Suprapubic skin (tissue), 4 donors: ENCODE measurements at regions not wholly inside any gene's neighbourhood (a gene's known extent, or its start where the extent isn't known, plus 50 kb on each side); places are given as distances from the start of the nearest gene placed in this dataset.
"Not testable (repeated sequence)": the region's sequence is repeated elsewhere in the genome, so short reads cannot be mapped to it uniquely, and the experiment has no call there.

Experiments
- DNase-seq, 2 donors: peaks; one replicate each; pipeline ENCODE4 v3.0.0-alpha.2; 2019; ENCODE audit warnings: low spot score in 2 of 2
- H3K27ac ChIP-seq: fragments of 200-600 bp; sonication (generic); one replicate; pipeline ENCODE4 v1.5.1; 2019
- H3K27me3 ChIP-seq: fragments of 200-600 bp; sonication (generic); one replicate; pipeline ENCODE4 v1.5.1; 2019
- H3K36me3 ChIP-seq: fragments of 200-600 bp; sonication (generic); one replicate; pipeline ENCODE4 v1.5.1; 2019
- H3K4me1 ChIP-seq: fragments of 200-600 bp; sonication (generic); one replicate; pipeline ENCODE4 v1.5.1; 2019
- H3K4me3 ChIP-seq: fragments of 200-600 bp; sonication (generic); one replicate; pipeline ENCODE4 v1.5.1; 2019; ENCODE audit warnings: mild to moderate bottlenecking
- H3K9me3 ChIP-seq: fragments of 200-600 bp; sonication (generic); one replicate; pipeline ENCODE4 v1.5.1; 2019
- CTCF ChIP-seq, 2 donors: fragments of 200-600 bp in 1 of 2; fragments of 450-650 bp in 1 of 2; sonication (generic) in 1 of 2; IDR thresholded peaks; one replicate each; pipeline ENCODE4 v1.5.1; 2016 to 2019; ENCODE audit warnings: antibody characterized with exemption in 2 of 2, mild to moderate bottlenecking in 1 of 2, moderate library complexity in 1 of 2
- EP300 ChIP-seq: sonication (generic); formaldehyde crosslinking; IDR thresholded peaks from one replicate; pipeline ENCODE4 v1.6.1; 2017; ENCODE audit warnings: antibody characterized with exemption
- POLR2A ChIP-seq, 2 donors: fragments of 450-650 bp; IDR thresholded peaks; one replicate each; pipeline ENCODE4 v1.6.1; 2017; ENCODE audit warnings: antibody characterized with exemption in 2 of 2, mild to moderate bottlenecking in 2 of 2, moderate library complexity in 2 of 2
- POLR2AphosphoS5 ChIP-seq, 3 donors: sonication (generic); formaldehyde crosslinking; IDR thresholded peaks; one replicate each; pipeline ENCODE4 v1.6.1; 2017; ENCODE audit warnings: antibody characterized with exemption in 3 of 3
- WGBS: methylation state at CpG from one replicate; pipeline ENCODE4 v1.1.5; 2018; 5-methylcytosine and 5-hydroxymethylcytosine counted together

- Histone ChIP-seq H3K4me3 (no peak overlapping the region), H3K27ac (no peak overlapping the region), H3K4me1 (no peaks in the 10 kb centered on the region), H3K9me3 (no peaks in the 10 kb centered on the region), H3K36me3 (no peaks in the 10 kb centered on the region), H3K27me3 (no peaks in the 10 kb centered on the region)
- WGBS, result 69% methylated on average over 2 of the region's 2 CpGs
- no peak for DNase-seq
- TF ChIP-seq POLR2AphosphoS5 (IDR thresholded peaks at IDR 0.05), result no peak
- TF ChIP-seq CTCF (IDR thresholded peaks at IDR 0.05), result no peak
- no peak for TF ChIP-seq POLR2A (IDR thresholded peaks at IDR 0.05)
- TF ChIP-seq EP300, result no peak
Observed at GRCh38 chr12:87196321-87196720, 832.9 kb downstream of the C12orf50 start.

- not testable (repeated sequence) for H3K36me3 ChIP-seq, H3K27ac ChIP-seq, H3K9me3 ChIP-seq, H3K27me3 ChIP-seq, H3K4me3 ChIP-seq, H3K4me1 ChIP-seq, DNase-seq
Observed at GRCh38 chr12:87194389-87194788, 834.8 kb downstream of the C12orf50 start.

- no peaks in the 10 kb centered on the region for H3K27me3 ChIP-seq
- no peak overlapping the region for H3K27ac ChIP-seq
- H3K4me1 ChIP-seq, result no peaks in the 10 kb centered on the region
- WGBS, result 85% methylated on average over 5 of the region's 5 CpGs
- TF ChIP-seq POLR2A (IDR thresholded peaks at IDR 0.05) (no peak), POLR2AphosphoS5 (IDR thresholded peaks at IDR 0.05) (no peak), EP300 (no peak), CTCF (IDR thresholded peaks at IDR 0.05) (no peak)
- DNase-seq, result no peak
- no peak overlapping the region for H3K4me3 ChIP-seq
- no peaks in the 10 kb centered on the region for H3K9me3 ChIP-seq
- no peaks in the 10 kb centered on the region for H3K36me3 ChIP-seq
Observed at GRCh38 chr12:87185367-87185766, 843.8 kb downstream of the C12orf50 start.

- no peaks in the 10 kb centered on the region for H3K4me1 ChIP-seq
- H3K4me3 ChIP-seq, result no peak overlapping the region
- TF ChIP-seq POLR2AphosphoS5 (IDR thresholded peaks at IDR 0.05) (no peak), CTCF (IDR thresholded peaks at IDR 0.05) (no peak), POLR2A (IDR thresholded peaks at IDR 0.05) (no peak), EP300 (no peak)
- H3K27ac ChIP-seq, result no peak overlapping the region
- DNase-seq, result no peak
- no peaks in the 10 kb centered on the region for H3K36me3 ChIP-seq
- no peaks in the 10 kb centered on the region for H3K9me3 ChIP-seq
- 83% methylated on average over 5 of the region's 5 CpGs for WGBS
- H3K27me3 ChIP-seq, result no peaks in the 10 kb centered on the region
Observed at GRCh38 chr12:87182696-87183233, 846.4 kb downstream of the C12orf50 start.

GRCh38 chr12:87171356-87171755 lies 857.8 kb downstream of the C12orf50 start:
- no peak for TF ChIP-seq CTCF (IDR thresholded peaks at IDR 0.05)
- TF ChIP-seq POLR2AphosphoS5 (IDR thresholded peaks at IDR 0.05), result no peak
- no peak for TF ChIP-seq POLR2A (IDR thresholded peaks at IDR 0.05)
- TF ChIP-seq EP300, result no peak

GRCh38 chr12:87169010-87169409 lies 860.2 kb downstream of the C12orf50 start:
- no peaks in the 10 kb centered on the region for H3K27me3 ChIP-seq
- H3K9me3 ChIP-seq, result peaks cover 18% of the 10 kb centered on the region
- TF ChIP-seq POLR2AphosphoS5 (IDR thresholded peaks at IDR 0.05) (no peak), CTCF (IDR thresholded peaks at IDR 0.05) (no peak), EP300 (no peak), POLR2A (IDR thresholded peaks at IDR 0.05) (no peak)
- H3K36me3 ChIP-seq, result no peaks in the 10 kb centered on the region
- H3K4me1 ChIP-seq, result no peaks in the 10 kb centered on the region
- H3K27ac ChIP-seq, result no peak overlapping the region
- DNase-seq, result no peak
- H3K4me3 ChIP-seq, result no peak overlapping the region

More at GRCh38 chr12:87171356-87171755, 857.8 kb downstream of the C12orf50 start:
- no peak overlapping the region for H3K27ac ChIP-seq
- H3K36me3 ChIP-seq, result no peaks in the 10 kb centered on the region
- no peaks in the 10 kb centered on the region for H3K27me3 ChIP-seq
- DNase-seq, result no peak
- no peaks in the 10 kb centered on the region for H3K4me1 ChIP-seq
- 89% methylated on average over 16 of the region's 16 CpGs for WGBS
- H3K9me3 ChIP-seq, result peaks cover 6% of the 10 kb centered on the region
- no peak overlapping the region for H3K4me3 ChIP-seq
